HG02981 (cell line): ENCODE measurements at regions not wholly inside any gene's neighbourhood (a gene's known extent, or its start where the extent isn't known, plus 50 kb on each side); places are given as distances from the start of the nearest gene placed in this dataset.

Experiments used
- ATAC-seq: cut with Tn5 transposase; IDR thresholded peaks from one replicate; pipeline ENCODE4 v1.9.1; 2021; ENCODE audit warnings: mild to moderate bottlenecking, moderate library complexity; ENCODE audit not compliant: unreplicated experiment

- no peak for ATAC-seq
These were observed 97.1 kb upstream of the MAML3 start for GRCh38 chr4:140250989-140251552.

GRCh38 chr4:140249351-140249750 lies 95.4 kb upstream of the MAML3 start:
- ATAC-seq: no peak

- ATAC-seq: no peak
These were observed 93.3 kb upstream of the MAML3 start for GRCh38 chr4:140247237-140247636.

GRCh38 chr4:140246216-140246615 lies 92.2 kb upstream of the MAML3 start:
- ATAC-seq: no peak

- ATAC-seq: no peak
These were observed 90.3 kb upstream of the MAML3 start for GRCh38 chr4:140244328-140244727.

- ATAC-seq: peak; percentile 65
These were observed 89.3 kb upstream of the MAML3 start for GRCh38 chr4:140243278-140243753.

- peak; percentile 47 for ATAC-seq
These were observed 88.6 kb upstream of the MAML3 start for GRCh38 chr4:140242357-140243277.

GRCh38 chr4:140240237-140240636 lies 86.3 kb upstream of the MAML3 start:
- ATAC-seq: no peak

- no peak for ATAC-seq
These were observed 85.3 kb upstream of the MAML3 start for GRCh38 chr4:140239311-140239710.

GRCh38 chr4:140238351-140239056 lies 84.5 kb upstream of the MAML3 start:
- ATAC-seq: no peak

GRCh38 chr4:140237616-140238350 lies 83.8 kb upstream of the MAML3 start:
- no peak for ATAC-seq

GRCh38 chr4:140236654-140237169 lies 82.7 kb upstream of the MAML3 start:
- no peak for ATAC-seq

GRCh38 chr4:140234697-140235060 lies 80.7 kb upstream of the MAML3 start:
- ATAC-seq: no peak

- no peak for ATAC-seq
These were observed 80.1 kb upstream of the MAML3 start for GRCh38 chr4:140233791-140234696.

GRCh38 chr4:140229881-140230280 lies 75.9 kb upstream of the MAML3 start:
- ATAC-seq: no peak

GRCh38 chr4:140227286-140227685 lies 73.3 kb upstream of the MAML3 start:
- no peak for ATAC-seq

GRCh38 chr4:140223056-140223810 lies 69.2 kb upstream of the MAML3 start:
- ATAC-seq: no peak

- no peak for ATAC-seq
These were observed 68.2 kb upstream of the MAML3 start for GRCh38 chr4:140222171-140222570.

GRCh38 chr4:140220058-140220457 lies 66.1 kb upstream of the MAML3 start:
- ATAC-seq: no peak
